Testis (tissue), 2 donors: ENCODE measurements at regions not wholly inside any gene's neighbourhood (a gene's known extent, or its start where the extent isn't known, plus 50 kb on each side); places are given as distances from the start of the nearest gene placed in this dataset.

ENCODE experiments used
- CTCF ChIP-seq, 3 experiments: fragments of 450-650 bp in 2 of 3; fragments of 200-600 bp in 1 of 3; sonication (generic) in 1 of 3; IDR thresholded peaks; one replicate each; pipeline ENCODE4 v1.5.1; 2016 to 2019; ENCODE audit warnings: antibody characterized with exemption in 3 of 3, mild to moderate bottlenecking in 2 of 3, moderate library complexity in 1 of 3
- POLR2A ChIP-seq: fragments of 450-650 bp; IDR thresholded peaks from one replicate; pipeline ENCODE4 v1.6.1; 2017; ENCODE audit warnings: antibody characterized with exemption, mild to moderate bottlenecking, moderate library complexity

- TF ChIP-seq CTCF (IDR thresholded peaks at IDR 0.05), result no peak
- TF ChIP-seq POLR2A, result no peak
These were observed 170.7 kb downstream of the MYLK4 start for GRCh38 chr6:2579804-2580570.
